SK-N-SH (cell line): ENCODE measurements at regions not wholly inside any gene's neighbourhood (a gene's known extent, or its start where the extent isn't known, plus 50 kb on each side); places are given as distances from the start of the nearest gene placed in this dataset.

Experiments
- CTCF ChIA-PET: fragments of 300-600, 350-600 bp; formaldehyde crosslinking; extraction: SDS; loops from one replicate; lab custom pipeline; 2021; lab: Yijun Ruan, JAX
- POLR2A ChIA-PET: fragments of 350-600 bp; sonication (Branson Sonifier 250); formaldehyde crosslinking; extraction: SDS; loops from one replicate; lab custom pipeline; 2020; ENCODE audit warnings: antibody characterized with exemption, inconsistent platforms; lab: Yijun Ruan, JAX
- DNase-seq: peaks from one replicate; pipeline ENCODE4 v3.0.0; 2012
- H2AFZ ChIP-seq: fragments of 200-600 bp; sonication (generic); 2 replicates; pipeline ENCODE4 v1.8.1; 2016; ENCODE audit warnings: antibody characterized with exemption, mild to moderate bottlenecking, low read depth
- H3F3A ChIP-seq: fragments of 200-600 bp; sonication (generic); replicated peaks from 2 replicates; pipeline ENCODE3; 2016; ENCODE audit warnings: antibody characterized with exemption, mild to moderate bottlenecking; ENCODE audit not compliant: insufficient read depth
- H3K27ac ChIP-seq, 2 experiments: fragments of 200-500 bp in 1 of 2; fragments of 200-600 bp in 1 of 2; sonication (Bioruptor generic) in 1 of 2; sonication (generic), shearing (Covaris generic) in 1 of 2; 2 replicates each; pipeline versions ENCODE4 v1.5.1 to v1.6.1; 2014 to 2016; ENCODE audit warnings: low read depth in 2 of 2, inconsistent platforms in 1 of 2, low read length in 1 of 2, mild to moderate bottlenecking in 1 of 2, mixed read lengths in 1 of 2
- H3K27me3 ChIP-seq: fragments of 200-600 bp; sonication (generic), shearing (Covaris generic); 2 replicates; pipeline ENCODE4 v1.6.1; 2016; ENCODE audit warnings: mixed run types; ENCODE audit not compliant: insufficient read depth
- H3K36me3 ChIP-seq, 2 experiments: fragments of 200-500 bp in 1 of 2; fragments of 200-600 bp in 1 of 2; sonication (Bioruptor generic) in 1 of 2; sonication (generic) in 1 of 2; replicated peaks in 1 of 2; 2 replicates each; pipeline versions ENCODE3 to v1.5.1; 2014 to 2016; ENCODE audit warnings: low read length in 1 of 2, mild to moderate bottlenecking in 1 of 2; ENCODE audit not compliant: insufficient read depth in 2 of 2, control insufficient read depth in 1 of 2
- H3K4me1 ChIP-seq, 2 experiments: fragments of 200-500 bp in 1 of 2; fragments of 200-600 bp in 1 of 2; sonication (Bioruptor generic) in 1 of 2; sonication (generic), shearing (Covaris generic) in 1 of 2; 2 replicates each; pipeline versions ENCODE4 v1.5.1 to v1.6.1; 2014 to 2016; ENCODE audit warnings: low read depth in 1 of 2, low read length in 1 of 2, mixed run types in 1 of 2; ENCODE audit not compliant: insufficient read depth in 2 of 2, control insufficient read depth in 1 of 2
- H3K4me2 ChIP-seq: fragments of 200-600 bp; sonication (generic), shearing (Covaris generic); 2 replicates; pipeline ENCODE4 v1.6.1; 2017; ENCODE audit warnings: mixed run types
- H3K4me3 ChIP-seq, 2 experiments: fragments of 200-500 bp in 1 of 2; fragments of 200-600 bp in 1 of 2; sonication (Bioruptor generic) in 1 of 2; sonication (generic), shearing (Covaris generic) in 1 of 2; 2 replicates each; pipeline versions ENCODE4 v1.5.1 to v1.8.1; 2014 to 2016; ENCODE audit warnings: low read depth in 2 of 2, inconsistent platforms in 1 of 2, low read length in 1 of 2, mild to moderate bottlenecking in 1 of 2, mixed read lengths in 1 of 2, moderate library complexity in 1 of 2
- H3K79me2 ChIP-seq: fragments of 200-600 bp; sonication (generic); 2 replicates; pipeline ENCODE4 v1.8.1; 2017; ENCODE audit warnings: mild to moderate bottlenecking; ENCODE audit not compliant: insufficient read depth
- H3K9ac ChIP-seq: fragments of 200-600 bp; sonication (generic); 2 replicates; pipeline ENCODE4 v1.6.1; 2017; ENCODE audit warnings: mixed run types
- H3K9me2 ChIP-seq: fragments of 200-600 bp; sonication (generic); 2 replicates; pipeline ENCODE4 v1.6.1; 2017; ENCODE audit warnings: mixed run types
- H3K9me3 ChIP-seq: fragments of 200-600 bp; sonication (generic); 2 replicates; pipeline ENCODE4 v1.6.1; 2017; ENCODE audit warnings: mixed run types, mild to moderate bottlenecking, moderate library complexity
- H4K20me1 ChIP-seq: fragments of 200-600 bp; sonication (generic); 2 replicates; pipeline ENCODE4 v1.6.1; 2017; ENCODE audit warnings: mild to moderate bottlenecking, mixed run types; ENCODE audit not compliant: insufficient read depth
- CHD2 ChIP-seq: fragments of 150-350 bp; IDR thresholded peaks from 2 replicates; pipeline ENCODE4 v1.6.1; 2018; ENCODE audit warnings: low read length; ENCODE audit not compliant: partially characterized antibody
- CTCF ChIP-seq: fragments of 200-600 bp; sonication (generic); IDR thresholded peaks from 2 replicates; pipeline ENCODE4 v1.6.1; 2017; ENCODE audit warnings: antibody characterized with exemption, mild to moderate bottlenecking, moderate library complexity
- FOXJ3 ChIP-seq: sonication (generic); formaldehyde crosslinking; IDR thresholded peaks from 2 replicates; pipeline ENCODE4 v1.5.1; 2020; ENCODE audit warnings: mild to moderate bottlenecking, missing genetic modification reagents
- FOXM1 ChIP-seq: IDR thresholded peaks from 2 replicates; pipeline ENCODE4 v1.4.0; 2012; ENCODE audit warnings: low read depth, mild to moderate bottlenecking
- GABPA ChIP-seq: IDR thresholded peaks from 2 replicates; pipeline ENCODE4 v1.4.0; 2012; ENCODE audit warnings: low read depth, mild to moderate bottlenecking
- GATA2 ChIP-seq: sonication (generic); formaldehyde crosslinking; IDR thresholded peaks from 2 replicates; pipeline ENCODE4 v1.5.0; 2020; ENCODE audit warnings: mild to moderate bottlenecking, missing genetic modification reagents
- MEF2A ChIP-seq: IDR thresholded peaks from 2 replicates; pipeline ENCODE4 v1.4.0; 2012; ENCODE audit warnings: low read depth, borderline replicate concordance
- MXI1 ChIP-seq: IDR thresholded peaks from 2 replicates; pipeline ENCODE4 v1.6.1; 2012; ENCODE audit warnings: mild to moderate bottlenecking, low read depth, low read length, improper control_type of control experiment
- NFIC ChIP-seq: IDR thresholded peaks from 2 replicates; pipeline ENCODE4 v1.4.0; 2012; ENCODE audit warnings: borderline replicate concordance
- PBX3 ChIP-seq: IDR thresholded peaks from 2 replicates; pipeline ENCODE4; 2012
- RFX5 ChIP-seq: IDR thresholded peaks from 2 replicates; pipeline ENCODE4 v1.6.1; 2012; ENCODE audit warnings: mild to moderate bottlenecking, improper control_type of control experiment, low read length
- RXRA ChIP-seq: IDR thresholded peaks from 2 replicates; pipeline ENCODE4 v1.4.0; 2012; ENCODE audit warnings: low read depth, mild to moderate bottlenecking, borderline replicate concordance
- TEAD4 ChIP-seq: IDR thresholded peaks from 2 replicates; pipeline ENCODE4 v1.4.0; 2012; ENCODE audit warnings: mild to moderate bottlenecking, borderline replicate concordance; ENCODE audit not compliant: insufficient read depth
- USF1 ChIP-seq: IDR thresholded peaks from 2 replicates; pipeline ENCODE4 v1.4.0; 2012; ENCODE audit warnings: low read depth, borderline replicate concordance
- YY1 ChIP-seq: IDR thresholded peaks from 2 replicates; pipeline ENCODE4 v1.4.0; 2012; ENCODE audit warnings: low read depth, mild to moderate bottlenecking
- ZBTB33 ChIP-seq: IDR thresholded peaks from 2 replicates; pipeline ENCODE4 v1.4.0; 2012; ENCODE audit warnings: low read depth, borderline replicate concordance
- WGBS: methylation state at CpG from one replicate; pipeline ENCODE4 v1.1.6; 2017; ENCODE audit warnings: low lambda C conversion rate; 5-methylcytosine and 5-hydroxymethylcytosine counted together

- H3K27ac ChIP-seq: no peak overlapping the region
- no peaks in the 10 kb centered on the region for H3K9me3 ChIP-seq
- no peaks in the 10 kb centered on the region for H3K36me3 ChIP-seq
- CTCF ChIA-PET: no interaction called here
- H3K79me2 ChIP-seq: no peaks in the 10 kb centered on the region
- POLR2A ChIA-PET: no interaction called here
- no peak for DNase-seq
- H3K27me3 ChIP-seq: peaks cover 11% of the 10 kb centered on the region; the same call in 1 of the 2 replicates
- H4K20me1 ChIP-seq: no peaks in the 10 kb centered on the region
- no peaks in the 10 kb centered on the region for H3K9me2 ChIP-seq
- H2AFZ ChIP-seq: no peak overlapping the region
- no peak for TF ChIP-seq GATA2 (CRISPR knock-in tag)
- TF ChIP-seq, all 33 proteins: peak for 0
- H3K9ac ChIP-seq: no peak overlapping the region
- no peaks in the 10 kb centered on the region for H3K4me1 ChIP-seq
- no peak overlapping the region for H3K4me3 ChIP-seq
- 5% methylated on average over 4 of the region's 4 CpGs for WGBS
- H3K4me2 ChIP-seq: no peak overlapping the region
- H3F3A ChIP-seq: no peaks in the 10 kb centered on the region
Measured at GRCh38 chr7:49703337-49703736, 70.1 kb upstream of the VWC2 start.

GRCh38 chr7:49703881-49704280 is 69.6 kb upstream of the VWC2 start:
- no peaks in the 10 kb centered on the region for H3K79me2 ChIP-seq
- no peak overlapping the region for H3K4me2 ChIP-seq
- H3K4me1 ChIP-seq: no peaks in the 10 kb centered on the region
- POLR2A ChIA-PET: no interaction called here
- H3K27ac ChIP-seq: no peak overlapping the region
- TF ChIP-seq NFIC: no peak
- TF ChIP-seq CHD2: no peak
- no peak for TF ChIP-seq YY1
- no peak for TF ChIP-seq USF1
- H2AFZ ChIP-seq: no peak overlapping the region
- no peaks in the 10 kb centered on the region for H3F3A ChIP-seq
- no peaks in the 10 kb centered on the region for H3K9me3 ChIP-seq
- peaks cover 11% of the 10 kb centered on the region; the same call in 1 of the 2 replicates for H3K27me3 ChIP-seq
- no peaks in the 10 kb centered on the region for H3K36me3 ChIP-seq
- H3K4me3 ChIP-seq: no peak overlapping the region
- H3K9me2 ChIP-seq: no peaks in the 10 kb centered on the region
- 0% methylated on average over 3 of the region's 3 CpGs for WGBS
- H3K9ac ChIP-seq: no peak overlapping the region
- H4K20me1 ChIP-seq: no peaks in the 10 kb centered on the region
- CTCF ChIA-PET: no interaction called here
- DNase-seq: no peak

- no peaks in the 10 kb centered on the region for H4K20me1 ChIP-seq
- no peaks in the 10 kb centered on the region for H3K9me3 ChIP-seq
- no peak overlapping the region for H2AFZ ChIP-seq
- no peak overlapping the region for H3K4me3 ChIP-seq
- no peaks in the 10 kb centered on the region for H3K79me2 ChIP-seq
- no peak overlapping the region for H3K27ac ChIP-seq
- no peak for DNase-seq
- ChIA-PET POLR2A (no interaction called here), CTCF (no interaction called here)
- H3F3A ChIP-seq: no peaks in the 10 kb centered on the region
- H3K9me2 ChIP-seq: no peaks in the 10 kb centered on the region
- no peak overlapping the region for H3K4me2 ChIP-seq
- H3K36me3 ChIP-seq: no peaks in the 10 kb centered on the region
- WGBS: 5% methylated on average over 5 of the region's 5 CpGs
- 0 out of 2 replicates have a peak, but pooled peaks cover 3% of the 10 kb centered on the region for H3K27me3 ChIP-seq
- no peaks in the 10 kb centered on the region for H3K4me1 ChIP-seq
- H3K9ac ChIP-seq: no peak overlapping the region
- no peak for TF ChIP-seq RFX5
- no peak for TF ChIP-seq MXI1
- TF ChIP-seq NFIC: no peak
- TF ChIP-seq FOXM1: no peak
- TF ChIP-seq GABPA: no peak
- TF ChIP-seq FOXJ3 (CRISPR knock-in tag): no peak
- TF ChIP-seq ZBTB33: no peak
- TF ChIP-seq PBX3: no peak
- TF ChIP-seq MEF2A: no peak
- TF ChIP-seq TEAD4: no peak
- TF ChIP-seq RXRA: no peak
- no peak for TF ChIP-seq CTCF
Measured at GRCh38 chr7:49706106-49706505, 67.3 kb upstream of the VWC2 start.
